ENCODE measurements at regions not wholly inside any gene's neighbourhood (a gene's known extent, or its start where the extent isn't known, plus 50 kb on each side); places are given as distances from the start of the nearest gene placed in this dataset.

DNA sequence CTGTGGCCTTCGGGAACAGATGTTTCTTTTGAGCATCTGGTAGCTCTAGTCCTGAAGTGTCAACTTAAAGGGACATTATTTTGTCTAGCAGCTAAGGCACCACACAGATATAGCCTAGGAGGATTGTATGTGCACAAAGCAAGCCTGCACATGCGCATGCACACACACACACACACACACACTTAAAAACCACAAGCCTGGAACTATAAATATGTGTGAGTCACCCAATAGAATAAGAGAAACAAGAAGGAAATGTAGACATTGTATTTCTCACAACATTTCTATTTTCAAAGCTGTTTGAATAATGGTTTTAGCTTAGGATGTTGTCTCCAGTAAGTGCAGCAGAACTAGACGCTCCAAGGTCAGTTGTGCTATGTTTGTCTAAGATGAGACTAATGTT, 516.5 kb downstream of the SUCLA2 start:
- no peaks in the 10 kb centered on the region for H4K20me1 ChIP-seq (replicated peaks; ENCODE audit: control insufficient read depth, extremely low read depth, insufficient read depth, low read length)
- H3K9me3 ChIP-seq (replicated peaks; ENCODE audit: control insufficient read depth, insufficient read depth, low read length), result peaks cover 2% of the 10 kb centered on the region
- no peak overlapping the region for H3K27ac ChIP-seq (ENCODE audit: insufficient read depth, low read depth, low read length)
- dilution Hi-C loops (cut with MboI; ENCODE audit: extremely low pct_ligation_motif_present, low sequenced_read_pairs) (no loop called here), intact Hi-C loops (cut with micrococcal nuclease) (no loop called here)
- ChIA-PET POLR2A (no interaction called here), CTCF (no interaction called here)
- H2AFZ ChIP-seq (ENCODE audit: low read depth, low read length), result no peak overlapping the region
- no peak overlapping the region for H3K4me2 ChIP-seq (ENCODE audit: insufficient read depth, low read length)
- no peaks in the 10 kb centered on the region for H3K4me1 ChIP-seq (ENCODE audit: control insufficient read depth, extremely low read depth, insufficient read depth, low read length)
- no peaks in the 10 kb centered on the region for H3K79me2 ChIP-seq (ENCODE audit: control insufficient read depth, insufficient read depth, low read length)
- H3K4me3 ChIP-seq (replicated peaks in 1 of 3; ENCODE audit: insufficient read depth in 1 of 3, low read depth in 1 of 3, low read length in 3 of 3), result no peak overlapping the region
- H3K9me1 ChIP-seq (replicated peaks; ENCODE audit: control insufficient read depth, extremely low read depth, insufficient read depth, low read length), result no peaks in the 10 kb centered on the region
- no peak overlapping the region for H3K9ac ChIP-seq (replicated peaks; ENCODE audit: extremely low read depth, insufficient read depth, low read length)
- BruUV-seq (replicated peaks), result no TSS peak
- FAIRE-seq (no peak), DNase-seq (ENCODE audit: low read depth, low spot score) (no peak)
- no peak for TF ChIP-seq FOS (IDR thresholded peaks at IDR 0.05; ENCODE audit: borderline replicate concordance, insufficient read depth, low read length)
- no peak for TF ChIP-seq POLR2AphosphoS5 (IDR thresholded peaks at IDR 0.05; ENCODE audit: insufficient read depth, low read depth, low read length)
- no peak for TF ChIP-seq POLR2A (IDR thresholded peaks at IDR 0.05; ENCODE audit: low read depth, low read length)
- no peak for TF ChIP-seq GATA2 (IDR thresholded peaks at IDR 0.05; ENCODE audit: insufficient read depth, insufficient read length, low read depth, low read length)
- TF ChIP-seq, protein P1, sequence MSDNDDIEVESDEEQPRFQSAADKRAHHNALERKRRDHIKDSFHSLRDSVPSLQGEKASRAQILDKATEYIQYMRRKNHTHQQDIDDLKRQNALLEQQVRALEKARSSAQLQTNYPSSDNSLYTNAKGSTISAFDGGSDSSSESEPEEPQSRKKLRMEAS (IDR thresholded peaks at IDR 0.05; ENCODE audit: insufficient read depth, insufficient read length), result no peak
- H3K36me3 ChIP-seq (ENCODE audit: control insufficient read depth in 2 of 2, extremely low read depth in 1 of 2, insufficient read depth in 2 of 2, low read length in 2 of 2), result no peaks in the 10 kb centered on the region
- H3K27me3 ChIP-seq (ENCODE audit: control insufficient read depth in 2 of 2, insufficient read depth in 2 of 2, low read length in 2 of 2), result no peaks in the 10 kb centered on the region

- H3K9me1 ChIP-seq (replicated peaks; ENCODE audit: control insufficient read depth, extremely low read depth, insufficient read depth, low read length), result no peaks in the 10 kb centered on the region
- no peak overlapping the region for H3K4me2 ChIP-seq (ENCODE audit: insufficient read depth, low read length)
- no peaks in the 10 kb centered on the region for H3K79me2 ChIP-seq (ENCODE audit: control insufficient read depth, insufficient read depth, low read length)
- TF ChIP-seq GATA2 (IDR thresholded peaks at IDR 0.05; ENCODE audit: insufficient read depth, insufficient read length, low read depth, low read length), result no peak
- no peak for TF ChIP-seq FOS (IDR thresholded peaks at IDR 0.05; ENCODE audit: borderline replicate concordance, insufficient read depth, low read length)
- H3K4me3 ChIP-seq (replicated peaks in 1 of 3; ENCODE audit: insufficient read depth in 1 of 3, low read depth in 1 of 3, low read length in 3 of 3), result no peak overlapping the region
- H2AFZ ChIP-seq (ENCODE audit: low read depth, low read length), result no peak overlapping the region
- DNase-seq (ENCODE audit: low read depth, low spot score) (no peak), FAIRE-seq (no peak)
- no peaks in the 10 kb centered on the region for H3K36me3 ChIP-seq (ENCODE audit: control insufficient read depth in 2 of 2, extremely low read depth in 1 of 2, insufficient read depth in 2 of 2, low read length in 2 of 2)
- BruUV-seq (replicated peaks), result no TSS peak
- dilution Hi-C loops (cut with MboI; ENCODE audit: extremely low pct_ligation_motif_present, low sequenced_read_pairs) (no loop called here), intact Hi-C loops (cut with micrococcal nuclease) (no loop called here)
- ChIA-PET CTCF (no interaction called here), POLR2A (no interaction called here)
- peaks cover 5% of the 10 kb centered on the region for H3K9me3 ChIP-seq (replicated peaks; ENCODE audit: control insufficient read depth, insufficient read depth, low read length)
- H3K27me3 ChIP-seq (ENCODE audit: control insufficient read depth in 2 of 2, insufficient read depth in 2 of 2, low read length in 2 of 2), result no peaks in the 10 kb centered on the region
- H3K4me1 ChIP-seq (ENCODE audit: control insufficient read depth, extremely low read depth, insufficient read depth, low read length), result no peaks in the 10 kb centered on the region
- H3K27ac ChIP-seq (ENCODE audit: insufficient read depth, low read depth, low read length), result no peak overlapping the region
- no peak overlapping the region for H3K9ac ChIP-seq (replicated peaks; ENCODE audit: extremely low read depth, insufficient read depth, low read length)
- no peaks in the 10 kb centered on the region for H4K20me1 ChIP-seq (replicated peaks; ENCODE audit: control insufficient read depth, extremely low read depth, insufficient read depth, low read length)
These were observed 519.5 kb downstream of the SUCLA2 start for GRCh38 chr13:47481536-47481935.
